ENCODE measurements at regions not wholly inside any gene's neighbourhood (a gene's known extent, or its start where the extent isn't known, plus 50 kb on each side); places are given as distances from the start of the nearest gene placed in this dataset.
"Not testable (repeated sequence)": the region's sequence is repeated elsewhere in the genome, so short reads cannot be mapped to it uniquely, and the experiment has no call there.

DNA sequence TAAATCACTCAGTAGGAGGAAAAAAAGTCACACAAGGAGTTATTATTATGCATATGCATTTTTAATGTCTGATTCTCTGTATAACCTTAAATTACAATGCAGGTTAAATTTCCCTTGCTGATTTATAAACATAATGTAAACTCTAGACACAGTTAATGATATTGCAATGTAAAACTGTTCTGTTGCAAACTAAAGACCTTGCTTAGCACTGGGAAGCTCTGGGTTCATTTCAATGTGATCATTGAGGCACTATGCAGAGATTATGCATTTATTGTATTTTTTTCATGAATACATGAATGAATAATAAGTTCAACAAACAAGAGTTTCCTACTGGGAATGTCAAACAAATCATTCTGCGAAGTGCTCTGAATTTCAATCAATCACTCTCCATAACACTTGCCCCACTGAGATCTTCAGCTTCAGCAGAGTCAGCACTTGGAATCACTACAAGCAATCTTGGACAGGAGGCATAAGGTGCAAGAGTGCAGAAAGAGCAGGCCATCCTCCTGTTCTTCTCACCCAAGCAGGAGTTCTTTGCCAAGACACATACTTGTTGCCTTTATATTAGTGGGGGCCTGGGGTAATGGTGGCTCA, 232.1 kb downstream of the CSNK1G3 start:
- no peak for DNase-seq

DNA sequence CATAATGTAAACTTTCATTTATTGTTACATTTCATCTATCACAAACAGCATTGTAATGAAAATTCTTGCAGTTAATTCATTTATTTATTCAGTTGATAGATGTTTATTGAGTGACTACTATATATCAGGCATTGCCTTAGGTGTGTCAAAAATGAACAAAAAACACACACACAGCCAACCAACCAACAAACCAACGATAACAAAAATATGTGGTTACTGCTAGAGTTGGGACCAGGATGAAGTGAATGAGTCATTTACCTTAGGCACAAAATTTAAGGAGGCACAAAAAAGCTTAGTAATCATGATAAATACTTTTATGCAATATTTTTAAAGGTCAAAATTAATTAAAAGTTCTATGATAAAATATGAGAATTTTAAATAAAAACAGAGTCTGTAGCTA, 223.4 kb downstream of the CSNK1G3 start:
- DNase-seq = no peak

DNA sequence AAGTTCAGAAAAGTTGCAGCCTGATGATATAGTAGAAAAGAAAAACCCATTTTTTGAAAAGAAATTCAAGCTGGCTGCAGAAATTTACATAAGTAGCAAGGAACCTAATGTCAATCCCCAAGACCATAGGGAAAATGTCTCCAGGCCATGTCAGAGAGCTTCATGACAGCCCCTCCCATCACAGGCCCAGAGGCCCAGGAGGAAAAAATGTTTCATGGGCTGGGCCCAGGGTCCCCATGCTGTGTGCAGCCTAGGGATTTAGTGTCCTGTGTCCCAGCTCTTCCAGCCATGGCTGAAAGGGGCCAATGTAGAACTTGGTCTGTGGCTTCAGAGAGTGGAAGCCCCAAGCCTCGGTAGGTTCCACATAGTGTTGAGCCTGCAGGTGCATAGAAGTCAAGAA, 220.3 kb downstream of the CSNK1G3 start:
- no peak for DNase-seq

DNA sequence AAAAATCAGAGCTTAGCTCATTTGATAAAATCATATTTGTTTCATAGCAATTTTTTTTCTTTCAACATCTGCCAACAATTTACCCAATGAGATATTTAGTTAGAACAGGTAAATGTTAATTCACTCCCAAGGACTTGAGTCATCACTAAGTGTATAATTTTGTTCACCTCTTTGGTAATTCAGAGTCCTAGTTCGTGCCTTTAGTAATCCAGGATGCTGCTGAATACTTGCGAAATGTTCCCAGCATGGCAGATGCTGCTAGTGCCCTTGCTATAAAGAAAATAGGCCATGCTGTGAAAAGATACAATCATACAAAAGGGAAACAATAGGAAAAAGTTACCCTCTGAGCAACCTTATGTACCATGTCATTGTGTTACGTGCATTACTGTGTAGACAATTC, 210.5 kb downstream of the CSNK1G3 start:
- no peak for DNase-seq

DNA sequence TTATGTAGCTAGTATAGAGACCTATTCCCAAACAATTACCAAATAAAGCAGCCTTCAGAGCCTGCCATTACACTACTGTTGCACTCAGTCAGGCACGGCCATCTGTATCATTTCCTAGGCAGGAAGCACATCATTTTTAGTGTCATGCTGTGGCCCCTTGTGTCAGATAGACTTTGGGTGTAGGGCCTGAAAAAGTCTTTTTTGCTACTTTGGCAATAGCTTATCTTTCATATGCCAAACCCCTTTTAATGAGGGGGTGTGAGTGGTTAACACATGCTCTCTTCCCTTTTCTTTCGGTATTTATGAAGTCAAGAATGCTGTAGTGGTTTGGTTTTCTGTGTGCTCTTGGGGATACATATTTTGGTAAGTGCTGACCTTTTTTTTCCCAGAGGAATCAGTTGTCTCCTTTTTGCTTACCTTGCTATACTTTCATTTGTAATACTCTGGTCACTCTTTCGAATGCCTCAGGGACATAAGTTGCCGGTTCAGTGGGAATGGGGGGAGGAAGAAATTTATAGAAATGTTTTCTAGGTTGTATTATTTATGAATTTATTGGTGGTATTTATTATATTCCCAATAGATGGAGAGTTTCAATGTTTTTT, 209.8 kb downstream of the CSNK1G3 start:
- no peak for DNase-seq

DNA sequence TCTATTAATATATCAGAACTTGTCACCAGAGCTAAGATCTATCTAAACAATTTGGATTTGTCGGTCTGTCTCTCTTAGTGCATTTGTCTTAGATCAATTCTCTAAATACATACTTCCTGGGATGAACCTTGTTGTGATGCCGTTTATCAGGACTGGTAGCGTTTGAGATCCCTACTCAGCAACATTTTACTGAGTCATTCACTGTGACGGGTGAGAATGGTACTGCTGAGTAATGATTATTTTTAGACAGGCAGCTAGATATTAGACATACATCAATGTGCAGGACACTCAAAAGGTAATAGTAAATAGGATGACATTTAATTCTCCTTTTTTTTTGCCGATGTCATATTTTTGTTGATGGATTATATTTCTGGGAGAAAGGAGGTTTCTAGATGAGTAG, 209.0 kb downstream of the CSNK1G3 start:
- no peak for DNase-seq

DNA sequence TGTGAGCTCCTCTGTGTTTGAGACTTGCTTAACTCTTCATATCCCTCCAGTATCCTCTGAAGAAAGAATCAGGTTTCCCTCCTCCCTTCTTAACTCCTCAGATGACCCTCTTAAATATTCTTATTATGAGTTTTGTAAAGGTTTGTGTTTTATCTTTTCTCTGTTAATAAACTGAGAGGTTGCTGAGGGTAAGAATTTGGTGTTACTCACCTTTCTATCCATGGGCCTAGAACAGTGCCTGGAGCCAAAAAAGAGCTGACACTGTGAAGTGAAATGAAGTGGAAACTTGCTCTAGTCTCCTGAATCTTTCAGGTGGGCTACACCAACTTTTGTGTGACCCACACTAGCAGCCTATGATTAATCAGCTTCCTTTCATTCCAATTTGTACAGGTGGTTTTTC, 208.4 kb downstream of the CSNK1G3 start:
- no peak for DNase-seq

DNA sequence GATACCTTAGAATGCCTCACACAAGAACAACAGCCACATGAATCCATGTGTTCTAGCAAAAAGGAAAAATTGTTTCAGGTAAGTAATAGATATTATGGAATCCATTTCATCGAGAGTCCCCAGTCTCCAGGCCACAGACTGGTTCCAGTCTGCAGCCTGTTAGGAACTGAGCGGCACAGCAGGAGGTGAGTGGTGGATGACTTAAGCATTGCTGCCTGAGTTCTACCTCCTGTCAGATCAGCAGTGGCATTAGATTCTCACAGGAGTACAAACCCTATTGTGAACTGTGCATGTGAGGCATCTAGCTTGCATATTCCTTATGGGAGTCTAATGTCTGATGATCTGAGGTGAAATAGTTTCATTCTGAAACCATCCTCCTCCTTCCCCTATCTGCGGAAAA, 207.0 kb downstream of the CSNK1G3 start:
- DNase-seq = no peak

DNA sequence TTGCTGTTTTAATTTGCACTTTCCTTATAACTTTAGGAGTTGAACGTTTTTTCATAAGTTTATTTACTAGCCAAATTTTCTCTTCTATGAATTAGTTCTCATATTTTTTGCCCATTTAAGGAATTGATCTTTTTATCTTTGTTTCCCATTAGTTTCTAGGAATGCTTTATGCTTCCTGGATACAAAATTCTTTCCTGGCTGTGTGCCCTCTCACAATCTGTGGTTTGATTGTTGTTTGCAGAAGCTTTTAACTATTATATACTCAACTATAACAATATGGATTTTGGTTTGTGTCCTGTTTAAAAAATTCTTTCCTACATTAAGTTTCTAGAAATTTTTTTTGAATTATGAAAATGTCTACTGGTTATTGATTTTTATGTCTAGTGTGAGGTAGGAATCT, 206.3 kb downstream of the CSNK1G3 start:
- DNase-seq = no peak

DNA sequence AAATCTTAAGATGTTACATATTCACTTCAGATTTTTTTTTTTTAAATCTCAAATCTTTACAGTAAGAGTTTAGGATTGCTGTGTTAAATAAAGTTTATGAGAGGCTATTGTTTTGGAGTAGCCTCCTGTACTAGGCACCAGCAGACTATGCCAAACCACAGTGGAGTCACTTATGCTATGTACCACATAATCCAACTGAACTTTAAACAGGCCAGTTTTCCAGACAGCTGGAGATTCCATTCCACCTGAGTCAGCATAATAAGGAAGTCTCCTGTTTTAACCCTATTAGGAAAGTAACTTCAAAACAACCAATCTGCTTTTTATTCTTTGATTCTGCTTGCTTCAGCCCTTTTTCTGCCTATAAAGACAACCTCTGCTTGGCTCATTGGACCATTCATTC, 205.2 kb downstream of the CSNK1G3 start:
- no peak for DNase-seq

DNA sequence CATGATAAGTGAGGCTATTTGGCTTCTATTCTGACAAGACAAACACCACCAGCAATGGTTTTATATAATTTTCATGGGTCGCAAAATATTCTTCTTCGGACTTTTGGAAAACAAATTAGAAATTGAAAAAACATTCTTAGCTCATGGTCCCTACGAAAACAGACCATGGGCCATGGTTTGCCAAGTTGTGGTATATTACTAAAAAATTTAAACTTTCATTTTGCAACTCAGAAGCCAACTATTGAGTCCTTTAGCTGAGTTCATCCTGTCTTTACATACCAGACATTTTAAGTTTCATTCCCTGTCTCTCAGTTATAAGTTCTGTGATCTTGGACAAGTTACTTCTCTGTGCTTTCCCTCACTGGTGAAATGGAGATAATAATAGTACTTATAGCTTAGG, 198.1 kb downstream of the CSNK1G3 start:
- DNase-seq = no peak

DNA sequence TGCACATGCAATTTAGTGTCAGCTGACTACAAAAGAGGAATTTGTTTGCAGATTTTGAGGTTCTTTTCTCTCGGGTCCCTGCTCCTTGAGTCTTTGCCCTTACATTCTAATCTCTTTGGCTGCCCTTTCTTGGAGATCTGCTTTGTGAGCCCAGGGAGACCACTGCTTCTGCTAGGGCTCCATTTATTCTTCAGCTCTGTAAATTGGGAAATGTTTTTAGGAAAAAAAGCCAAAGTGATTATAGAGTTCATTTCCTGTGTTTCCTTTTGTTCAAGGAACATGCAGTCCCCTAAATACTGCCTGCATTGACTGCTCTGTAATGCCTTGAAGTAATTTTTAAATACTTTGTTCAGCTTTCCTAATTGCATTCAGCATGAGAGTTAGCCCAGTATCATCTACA, 197.4 kb downstream of the CSNK1G3 start:
- no peak for DNase-seq

DNA sequence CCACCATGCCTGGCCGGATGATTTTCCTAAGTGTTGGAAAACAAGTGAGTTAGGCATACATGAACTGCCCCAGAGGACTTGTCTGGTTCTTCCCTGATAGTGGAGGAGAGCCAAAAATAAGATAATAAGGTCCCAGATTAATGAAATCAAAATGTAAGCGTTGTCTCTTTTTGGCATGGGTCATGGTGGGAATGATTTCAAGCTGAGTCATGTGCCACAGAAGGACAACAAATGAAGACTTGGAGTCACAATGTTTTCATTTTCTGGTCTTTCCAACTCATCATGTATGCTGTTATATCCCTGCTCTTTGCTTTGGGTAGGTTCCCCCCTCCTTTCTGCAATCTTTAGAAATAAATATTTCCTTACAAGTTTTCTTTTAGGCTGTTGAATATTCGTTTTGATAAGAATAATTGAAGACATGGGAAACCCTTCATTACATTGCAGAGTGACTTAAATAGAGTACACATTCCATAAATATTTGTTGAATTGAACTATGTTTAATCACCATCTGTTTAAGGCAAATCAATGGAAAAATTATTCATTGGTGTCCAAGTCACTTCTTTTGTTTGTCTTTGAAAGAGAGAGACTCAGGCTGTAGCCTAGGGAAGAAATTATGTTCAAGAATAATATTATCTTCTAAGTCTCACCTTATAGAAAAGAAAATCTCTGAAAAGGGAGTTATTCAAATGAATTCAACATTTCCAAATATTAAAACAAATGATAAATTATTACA, 196.3 kb downstream of the CSNK1G3 start:
- DNase-seq = no peak

DNA sequence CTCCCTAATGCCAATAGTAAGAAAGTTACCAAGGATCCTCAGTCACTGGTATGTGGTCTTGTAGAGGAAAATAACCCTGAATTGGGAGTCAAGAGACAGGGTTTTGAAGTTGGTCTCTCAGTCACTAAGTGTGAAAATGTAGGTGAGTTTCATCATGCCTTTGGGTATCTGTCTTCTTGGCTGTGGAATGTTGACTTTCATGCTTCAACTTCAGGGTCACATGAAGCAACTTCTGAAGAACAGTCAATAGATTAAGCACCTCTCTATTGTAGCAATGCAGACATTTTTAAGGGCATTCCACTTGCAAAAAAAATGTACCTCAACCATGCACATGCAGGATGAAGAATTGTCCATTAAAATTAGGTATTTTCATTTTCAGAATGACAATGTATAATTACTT, 194.6 kb downstream of the CSNK1G3 start:
- no peak for DNase-seq

DNA sequence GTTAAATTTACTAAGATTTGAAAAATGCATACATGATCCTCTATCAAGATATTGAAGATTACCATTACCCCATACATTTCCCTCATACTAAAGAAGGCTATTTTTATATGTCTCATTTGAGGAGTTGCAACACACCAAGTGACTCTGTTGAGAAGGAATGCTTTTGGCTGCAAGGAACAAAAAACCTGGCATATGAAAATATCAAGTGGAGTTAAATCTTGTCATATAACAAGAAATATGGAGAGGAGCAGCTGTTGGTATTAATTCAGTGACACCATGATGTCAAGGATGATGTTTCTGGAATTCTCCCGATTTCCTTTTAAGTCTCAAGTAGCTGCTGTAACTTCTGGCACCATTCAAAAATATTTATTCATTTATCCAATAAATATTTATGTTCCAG, 193.8 kb downstream of the CSNK1G3 start:
- no peak for DNase-seq

DNA sequence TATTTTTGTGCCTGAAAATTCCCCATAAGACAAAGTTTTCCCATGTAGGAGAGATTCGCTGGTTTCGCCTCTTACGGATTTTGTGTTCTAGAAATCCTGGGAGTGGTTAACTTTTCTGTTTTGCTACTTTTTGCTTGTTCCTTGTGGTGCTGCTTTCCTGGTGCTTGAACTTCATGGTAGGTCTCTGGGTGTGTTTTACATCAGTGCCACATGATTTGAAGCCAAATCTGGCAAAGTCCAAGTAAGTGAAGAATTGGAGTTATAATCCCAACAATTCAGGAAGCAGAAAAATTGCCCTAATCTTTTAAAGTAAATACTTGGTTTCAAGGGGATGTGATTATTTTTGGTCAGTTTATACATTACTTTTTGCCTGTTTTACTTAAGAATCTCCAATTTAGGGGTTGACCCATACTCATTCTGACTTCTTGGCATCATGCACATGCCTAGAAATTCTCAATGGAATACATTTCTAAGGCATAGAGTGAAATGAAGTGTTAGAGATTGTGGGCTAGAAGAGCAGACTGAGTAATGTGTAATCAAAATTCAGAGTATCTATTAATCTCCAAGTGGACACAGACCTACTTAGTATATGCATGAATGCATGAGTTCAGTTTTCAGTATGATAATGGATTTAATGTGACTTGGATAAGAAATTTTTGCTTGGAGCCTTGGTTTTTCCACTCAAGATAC, 189.7 kb downstream of the CSNK1G3 start:
- DNase-seq = no peak

DNA sequence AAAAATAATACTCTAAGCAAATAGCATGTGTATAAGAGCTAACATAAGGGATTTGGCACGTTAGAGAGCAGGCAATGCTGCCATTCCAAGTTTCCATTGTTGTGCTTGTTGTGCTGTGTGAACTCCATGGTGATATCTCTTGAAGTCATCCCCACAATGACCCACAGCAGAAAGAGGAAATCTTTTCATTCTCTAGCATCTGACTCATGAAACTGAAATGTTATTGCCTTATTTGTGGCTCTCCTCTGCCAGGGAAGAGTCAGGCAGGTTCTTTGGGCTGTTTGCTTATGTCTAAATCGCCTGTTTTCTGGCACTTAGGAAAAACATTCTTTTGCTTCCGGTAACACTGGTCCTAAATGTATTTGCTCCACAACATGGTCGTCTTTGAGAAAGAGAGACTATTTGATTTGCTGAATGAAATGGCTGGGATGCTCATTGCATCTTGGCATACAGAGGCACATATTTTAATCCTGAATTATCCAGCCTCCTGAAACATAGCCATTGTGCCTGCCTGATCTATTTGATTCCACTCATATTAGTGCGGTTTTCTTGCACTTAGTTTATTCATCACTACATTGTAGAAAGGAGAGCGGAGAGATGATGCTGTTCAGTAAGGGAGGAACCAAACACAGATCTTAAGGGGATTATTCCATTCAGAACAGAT, 188.8 kb downstream of the CSNK1G3 start:
- DNase-seq = no peak

DNA sequence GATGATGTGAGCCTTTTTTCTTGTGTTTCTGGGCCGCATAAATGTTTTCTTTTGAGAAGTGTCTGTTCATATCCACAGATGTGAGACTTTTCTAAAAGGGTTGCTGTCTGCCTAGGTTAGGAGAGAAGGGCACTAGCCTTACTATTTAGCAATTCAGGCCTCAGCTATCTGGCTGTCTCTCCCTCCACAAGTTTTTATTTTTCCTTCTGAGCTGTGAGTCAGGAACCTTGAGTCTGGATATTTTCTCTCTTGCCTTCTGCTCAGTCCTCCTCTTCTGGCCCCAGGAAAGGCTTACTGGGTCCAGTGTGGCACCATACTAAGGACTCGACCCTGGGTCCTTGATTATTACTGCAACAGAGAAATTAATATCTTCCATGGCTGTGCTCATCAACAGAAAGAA, 187.6 kb downstream of the CSNK1G3 start:
- no peak for DNase-seq

DNA sequence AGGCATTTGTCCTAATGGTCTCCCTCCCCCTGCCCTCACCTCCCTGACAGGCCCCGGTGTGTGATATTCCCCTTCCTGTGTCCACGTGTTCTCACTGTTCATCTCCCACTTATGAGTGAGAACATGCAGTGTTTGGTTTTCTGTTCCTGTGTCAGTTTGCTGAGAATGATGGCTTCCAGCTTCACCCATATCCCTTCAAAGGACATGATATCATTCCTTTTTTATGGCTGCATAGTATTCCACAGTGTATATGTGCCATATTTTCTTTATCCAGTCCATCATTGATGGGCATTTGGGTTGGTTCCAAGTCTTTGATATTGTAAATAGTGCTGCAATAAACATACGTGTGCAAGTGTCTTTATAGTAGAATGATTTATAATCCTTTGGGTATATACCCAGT, 187.0 kb downstream of the CSNK1G3 start:
- not testable (repeated sequence) for DNase-seq

DNA sequence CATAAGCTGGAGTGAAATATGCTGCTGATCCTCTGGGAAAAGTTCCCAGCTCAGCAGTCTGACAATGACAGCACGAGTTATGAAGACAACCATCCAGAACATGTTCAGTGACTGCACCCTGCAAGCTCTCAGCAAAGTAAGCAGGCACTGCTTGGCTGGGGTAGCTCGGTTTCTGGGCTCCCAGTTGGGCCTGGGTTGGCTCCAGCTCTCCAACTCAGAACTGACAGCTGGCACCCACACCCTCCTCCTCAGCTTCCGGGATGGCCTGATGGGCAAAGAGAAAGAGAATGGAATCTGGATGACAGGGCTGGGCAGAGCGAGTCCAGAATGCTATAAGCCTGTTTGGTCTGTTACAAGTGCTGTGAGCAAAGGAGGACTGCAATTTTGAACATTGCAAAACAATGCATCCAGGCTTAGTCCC, 185.0 kb downstream of the CSNK1G3 start:
- no peak for DNase-seq

DNA sequence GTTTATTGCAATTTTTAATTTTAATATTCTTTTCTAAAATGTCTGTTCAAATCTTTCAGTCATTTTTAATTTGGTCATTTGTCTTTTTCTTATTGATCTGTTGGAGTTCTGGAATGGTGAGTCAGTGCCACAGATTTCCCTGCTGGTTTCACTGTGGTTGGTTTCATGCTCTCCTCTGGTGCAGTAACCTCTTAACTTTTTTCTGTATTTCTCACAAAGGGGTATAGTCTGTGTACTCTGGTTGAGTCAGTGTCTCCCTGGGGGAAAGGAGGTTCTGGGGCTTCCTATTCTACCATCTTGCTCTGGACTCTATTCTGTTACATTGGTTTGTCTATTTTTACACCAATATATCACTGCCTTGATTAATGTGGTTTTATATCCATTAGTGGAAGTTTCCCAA, 178.8 kb downstream of the CSNK1G3 start:
- no peak for DNase-seq

DNA sequence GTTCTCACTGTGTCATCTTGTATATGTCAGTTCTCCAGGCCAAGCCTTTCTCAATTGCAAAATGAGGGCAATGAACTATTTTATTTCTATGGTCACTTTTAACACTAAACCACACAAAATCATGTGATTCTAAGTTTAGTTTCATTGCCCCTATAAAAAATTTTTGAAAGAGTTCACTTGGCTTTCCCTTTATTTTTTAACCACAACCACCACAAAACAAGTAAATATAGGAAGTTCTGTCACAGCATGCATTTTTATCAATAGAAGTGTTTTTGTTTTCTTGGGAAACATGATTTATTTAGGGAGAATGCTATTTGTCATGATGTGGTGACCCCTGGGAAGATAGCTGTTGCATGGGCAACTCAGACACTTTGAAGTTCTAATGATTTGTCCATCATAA, 169.1 kb downstream of the CSNK1G3 start:
- no peak for DNase-seq

DNA sequence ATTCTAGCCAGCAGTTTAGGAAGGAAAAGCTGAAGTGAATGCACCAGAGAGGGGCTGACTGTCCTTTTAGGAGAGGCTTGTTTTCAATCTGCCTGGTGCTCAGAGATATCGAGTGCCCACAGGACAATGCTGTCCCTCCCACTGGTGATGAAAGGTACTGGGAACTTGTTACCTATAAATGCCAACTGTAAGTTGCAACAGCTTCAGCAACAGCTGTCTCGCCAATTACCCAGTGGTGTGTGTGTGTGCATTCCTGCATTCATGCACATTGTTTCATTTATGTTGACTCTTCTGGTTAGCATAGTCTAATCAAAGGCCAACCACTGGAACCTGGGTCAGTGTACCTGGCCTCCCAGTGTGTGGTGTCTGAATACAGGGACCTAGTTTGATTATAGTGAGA, 161.1 kb downstream of the CSNK1G3 start:
- DNase-seq = no peak
